Hepatocyte (in vitro differentiated cells): ENCODE measurements at regions not wholly inside any gene's neighbourhood (a gene's known extent, or its start where the extent isn't known, plus 50 kb on each side); places are given as distances from the start of the nearest gene placed in this dataset.
A peak's percentile ranks its signal among the peaks of the same experiment; 100 is the strongest.

ENCODE experiments used
- DNase-seq: peaks from one replicate; pipeline ENCODE4 v3.0.0-alpha.2; 2016; ENCODE audit warnings: low spot score
- H2AFZ ChIP-seq: fragments of 200-600 bp; sonication (generic); 2 replicates; pipeline ENCODE4 v1.6.0; 2016; ENCODE audit warnings: antibody characterized with exemption, mild to moderate bottlenecking
- H3K27ac ChIP-seq: fragments of 200-600 bp; sonication (generic); 2 replicates; pipeline ENCODE4 v1.5.1; 2016; ENCODE audit warnings: mild to moderate bottlenecking
- H3K27me3 ChIP-seq: fragments of 200-600 bp; sonication (generic); 2 replicates; pipeline ENCODE4 v1.6.1; 2016
- H3K36me3 ChIP-seq: fragments of 200-600 bp; sonication (generic); replicated peaks from 2 replicates; pipeline ENCODE4 v1.5.1; 2016; ENCODE audit warnings: low read depth; ENCODE audit not compliant: insufficient read depth
- H3K4me1 ChIP-seq: fragments of 200-600 bp; sonication (generic); 2 replicates; pipeline ENCODE4 v1.5.1; 2016; ENCODE audit warnings: mild to moderate bottlenecking, moderate library complexity; ENCODE audit not compliant: insufficient read depth
- H3K4me2 ChIP-seq: fragments of 200-600 bp; sonication (generic); 2 replicates; pipeline ENCODE4 v1.6.0; 2016
- H3K4me3 ChIP-seq: fragments of 200-600 bp; sonication (generic); 2 replicates; pipeline ENCODE4 v1.5.1; 2016; ENCODE audit warnings: mild to moderate bottlenecking
- H3K79me2 ChIP-seq: fragments of 200-600 bp; sonication (generic); 2 replicates; pipeline ENCODE4 v1.6.0; 2017; ENCODE audit warnings: mild to moderate bottlenecking
- H3K9me2 ChIP-seq: fragments of 200-600 bp; sonication (generic); replicated peaks from 2 replicates; pipeline ENCODE4 v1.6.0; 2017; ENCODE audit warnings: mild to moderate bottlenecking; ENCODE audit not compliant: insufficient read depth
- H3K9me3 ChIP-seq: fragments of 200-600 bp; sonication (generic); 2 replicates; pipeline ENCODE4 v1.5.1; 2016; ENCODE audit warnings: low read depth, mild to moderate bottlenecking
- H4K20me1 ChIP-seq: fragments of 200-600 bp; sonication (generic); 2 replicates; pipeline ENCODE4 v1.6.0; 2016; ENCODE audit warnings: mild to moderate bottlenecking; ENCODE audit not compliant: insufficient read depth, poor library complexity, severe bottlenecking
- CTCF ChIP-seq: fragments of 200-600 bp; sonication (generic); IDR thresholded peaks from 2 replicates; pipeline ENCODE4 v1.5.1; 2016; ENCODE audit warnings: antibody characterized with exemption, mild to moderate bottlenecking; ENCODE audit not compliant: poor library complexity
- EZH2 ChIP-seq: fragments of 200-600 bp; sonication (generic); IDR thresholded peaks from 2 replicates; pipeline ENCODE4 v1.6.1; 2016; ENCODE audit warnings: antibody characterized with exemption, mild to moderate bottlenecking, borderline replicate concordance
- EZH2phosphoT487 ChIP-seq: fragments of 200-600 bp; sonication (generic); IDR thresholded peaks from one replicate; pipeline ENCODE4 v1.6.1; 2018; ENCODE audit warnings: antibody characterized with exemption, mild to moderate bottlenecking, low read depth, moderate library complexity; ENCODE audit not compliant: unreplicated experiment, severe bottlenecking
- WGBS: methylation state at CpG from one replicate; pipeline ENCODE4 v1.1.6; 2016; ENCODE audit warnings: low lambda C conversion rate; ENCODE audit errors: missing lambda C conversion rate; 5-methylcytosine and 5-hydroxymethylcytosine counted together

DNA sequence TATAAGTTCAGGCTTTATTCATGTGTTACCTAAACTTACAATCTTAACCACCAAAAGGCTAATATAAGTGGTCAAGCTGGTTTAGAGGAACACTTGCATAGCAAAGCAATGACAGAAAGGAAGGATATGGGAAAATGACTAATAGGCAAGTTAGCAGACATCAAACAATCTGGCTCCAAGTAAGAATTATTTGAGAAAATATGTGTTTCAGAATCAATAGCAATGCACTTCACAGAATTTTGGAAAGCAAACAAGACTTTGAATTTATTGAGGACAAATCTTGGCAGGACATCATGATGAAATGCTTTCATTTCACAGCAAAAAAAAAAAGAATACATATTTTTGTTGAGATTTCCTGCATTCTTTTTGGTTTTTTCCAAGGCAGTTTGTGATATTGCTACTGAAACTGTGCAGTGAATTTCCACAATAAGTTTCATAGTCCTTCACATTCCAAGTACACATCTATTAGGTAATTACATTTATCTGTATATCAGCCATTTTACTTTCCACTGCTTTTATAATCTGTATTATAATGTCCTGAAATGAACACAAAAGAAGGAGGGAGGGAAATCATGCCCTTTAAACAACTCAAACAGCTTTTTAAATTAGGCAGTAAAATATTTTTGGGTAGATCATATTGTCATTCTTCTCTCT lies 417.9 kb downstream of the NR2F1-AS1 start:
- H3K79me2 ChIP-seq, result no peaks in the 10 kb centered on the region
- no peaks in the 10 kb centered on the region for H3K36me3 ChIP-seq
- peaks cover 16% of the 10 kb centered on the region for H3K4me1 ChIP-seq
- no peak for TF ChIP-seq EZH2
- TF ChIP-seq EZH2phosphoT487, result no peak
- no peak for TF ChIP-seq CTCF
- H3K9me2 ChIP-seq, result no peaks in the 10 kb centered on the region
- H3K9me3 ChIP-seq, result no peaks in the 10 kb centered on the region
- no peaks in the 10 kb centered on the region for H4K20me1 ChIP-seq
- DNase-seq, result no peak
- no peak overlapping the region for H3K4me2 ChIP-seq
- no peak overlapping the region for H3K27ac ChIP-seq
- H3K4me3 ChIP-seq, result no peak overlapping the region
- H3K27me3 ChIP-seq, result no peaks in the 10 kb centered on the region
- H2AFZ ChIP-seq, result no peak overlapping the region

DNA sequence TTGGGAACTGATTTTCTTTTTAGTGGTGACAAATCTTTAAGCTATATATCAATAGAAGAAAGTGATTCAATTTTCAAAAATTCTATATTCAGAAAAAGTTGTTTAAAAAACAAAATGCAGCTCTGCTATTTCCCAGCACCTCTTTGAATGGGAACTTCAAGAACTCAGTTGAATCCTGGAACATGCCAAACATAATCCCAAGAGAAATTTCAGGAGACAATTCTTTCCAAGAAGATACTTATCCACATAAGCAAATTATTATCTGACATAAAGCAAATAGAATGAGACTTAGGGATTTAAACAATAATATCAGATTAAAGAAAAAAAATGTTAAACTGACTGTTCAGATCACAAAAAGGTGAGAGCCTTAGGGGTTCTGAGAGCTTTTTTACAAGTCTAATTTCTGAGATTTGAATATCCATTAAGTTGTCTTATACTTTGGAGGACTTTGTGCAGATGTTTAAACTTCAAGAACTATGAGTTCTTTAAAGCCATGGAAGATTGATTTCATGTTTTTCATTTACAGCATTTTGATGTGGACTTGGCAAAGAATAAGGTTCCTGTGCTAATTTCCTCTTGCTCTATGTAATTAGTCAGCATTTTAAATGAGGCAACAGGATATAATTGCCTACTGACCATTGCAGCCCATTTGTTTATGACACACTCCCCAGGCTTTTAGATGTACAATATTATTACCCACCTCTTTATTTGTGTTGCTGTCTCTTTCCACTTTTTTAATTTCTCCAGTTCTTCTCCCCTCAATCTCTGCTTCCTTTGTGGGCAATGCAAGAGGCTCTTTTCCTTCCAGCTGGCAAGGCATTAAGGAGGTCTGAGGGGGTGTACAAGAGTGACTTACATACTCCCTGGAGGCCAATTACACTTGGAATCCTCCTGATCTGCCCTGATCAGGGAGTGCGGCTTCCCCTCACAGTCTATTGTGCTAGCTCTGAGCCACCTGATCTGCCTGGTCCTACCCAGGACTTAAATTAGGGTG lies 419.1 kb downstream of the NR2F1-AS1 start:
- no peak overlapping the region for H3K4me3 ChIP-seq
- WGBS, result 80% methylated on average over 1 of the region's 1 CpG
- H3K27ac ChIP-seq, result peak overlapping the region; percentile 54
- no peak overlapping the region for H2AFZ ChIP-seq
- no peak for TF ChIP-seq CTCF
- no peak for TF ChIP-seq EZH2
- TF ChIP-seq EZH2phosphoT487, result no peak
- no peak for DNase-seq
- H3K79me2 ChIP-seq, result no peaks in the 10 kb centered on the region
- H3K36me3 ChIP-seq, result no peaks in the 10 kb centered on the region
- H4K20me1 ChIP-seq, result no peaks in the 10 kb centered on the region
- no peaks in the 10 kb centered on the region for H3K9me3 ChIP-seq
- peaks cover 16% of the 10 kb centered on the region for H3K4me1 ChIP-seq
- H3K27me3 ChIP-seq, result no peaks in the 10 kb centered on the region
- no peak overlapping the region for H3K4me2 ChIP-seq
- H3K9me2 ChIP-seq, result no peaks in the 10 kb centered on the region

DNA sequence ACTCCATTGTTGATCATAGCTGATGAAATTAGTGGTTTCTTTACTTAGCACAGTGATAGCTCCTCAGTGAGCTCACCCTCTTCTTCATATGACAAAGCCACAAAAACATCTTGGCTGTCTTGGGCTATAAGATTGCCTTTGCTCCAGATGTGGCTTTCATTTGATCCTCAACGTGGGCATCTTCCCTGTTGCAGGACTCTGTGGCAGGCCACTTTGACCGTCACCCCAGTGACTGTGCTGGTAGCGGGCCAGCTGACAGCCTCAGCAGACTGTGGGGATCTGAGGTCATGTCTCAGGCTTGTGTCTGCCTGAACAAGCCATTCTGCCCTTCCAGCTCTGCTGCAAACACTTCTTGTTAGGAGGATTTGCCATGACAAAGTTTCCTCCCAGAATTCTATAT lies 422.2 kb downstream of the NR2F1-AS1 start:
- Histone ChIP-seq H3K9me3 (no peaks in the 10 kb centered on the region), H3K9me2 (no peaks in the 10 kb centered on the region), H2AFZ (no peak overlapping the region), H3K4me1 (peaks cover 16% of the 10 kb centered on the region), H3K27me3 (no peaks in the 10 kb centered on the region), H3K4me2 (no peak overlapping the region), H4K20me1 (no peaks in the 10 kb centered on the region), H3K27ac (no peak overlapping the region), H3K79me2 (no peaks in the 10 kb centered on the region), H3K36me3 (no peaks in the 10 kb centered on the region), H3K4me3 (no peak overlapping the region)
- TF ChIP-seq CTCF (no peak), EZH2phosphoT487 (no peak)
- DNase-seq, result no peak
- 86% methylated on average over 3 of the region's 3 CpGs for WGBS
